Fibroblast of lung (primary cell): ENCODE measurements at regions not wholly inside any gene's neighbourhood (a gene's known extent, or its start where the extent isn't known, plus 50 kb on each side); places are given as distances from the start of the nearest gene placed in this dataset.

ENCODE experiments used
- DNase-seq, 2 donors: peaks; one replicate each; pipeline versions ENCODE4 v3.0.0 to v3.0.0-alpha.2; 2010; ENCODE audit warnings: low read depth in 2 of 2
- H2AFZ ChIP-seq: 2 replicates; pipeline ENCODE4 v1.5.1; 2012; ENCODE audit warnings: low read length, control low read depth, inconsistent platforms
- H3K27ac ChIP-seq: 2 replicates; pipeline ENCODE4 v1.5.1; 2011; ENCODE audit warnings: low read length, control low read depth; ENCODE audit not compliant: insufficient read depth
- H3K27me3 ChIP-seq: 2 replicates; pipeline ENCODE4 v1.5.1; 2011; ENCODE audit warnings: mild to moderate bottlenecking, low read length; ENCODE audit not compliant: control insufficient read depth, insufficient read depth
- H3K36me3 ChIP-seq: 2 replicates; pipeline ENCODE4 v1.5.1; 2011; ENCODE audit warnings: low read length; ENCODE audit not compliant: control insufficient read depth, insufficient read depth
- H3K4me1 ChIP-seq: 2 replicates; pipeline ENCODE4 v1.5.1; 2011; ENCODE audit warnings: low read length; ENCODE audit not compliant: control insufficient read depth, insufficient read depth; ENCODE audit errors: extremely low read depth
- H3K4me2 ChIP-seq: 2 replicates; pipeline ENCODE4 v1.5.1; 2011; ENCODE audit warnings: low read length, control low read depth; ENCODE audit not compliant: insufficient read depth; ENCODE audit errors: extremely low read depth
- H3K4me3 ChIP-seq, 4 experiments: fragments of 200-600 bp in 1 of 4; sonication (generic) in 1 of 4; replicated peaks in 1 of 4; 2 replicates each; pipeline ENCODE4 v1.5.1; 2011 to 2016; ENCODE audit warnings: low read length in 4 of 4, low read depth in 3 of 4, mild to moderate bottlenecking in 3 of 4, control low read depth in 2 of 4, inconsistent platforms in 1 of 4, mixed read lengths in 1 of 4; ENCODE audit not compliant: insufficient read depth in 1 of 4; ENCODE audit errors: control extremely low read depth in 1 of 4
- H3K79me2 ChIP-seq: 2 replicates; pipeline ENCODE4 v1.5.1; 2012; ENCODE audit warnings: mild to moderate bottlenecking, low read length, inconsistent platforms; ENCODE audit not compliant: control insufficient read depth, insufficient read depth
- H3K9ac ChIP-seq: 2 replicates; pipeline ENCODE4 v1.5.1; 2011; ENCODE audit warnings: mild to moderate bottlenecking, low read length, control low read depth; ENCODE audit not compliant: insufficient read depth
- H3K9me3 ChIP-seq: 2 replicates; pipeline ENCODE4 v1.5.1; 2012; ENCODE audit warnings: low read depth, low read length; ENCODE audit not compliant: control insufficient read depth, insufficient read depth
- H4K20me1 ChIP-seq: 2 replicates; pipeline ENCODE4 v1.5.1; 2011; ENCODE audit warnings: low read length; ENCODE audit not compliant: control insufficient read depth, insufficient read depth; ENCODE audit errors: extremely low read depth
- EZH2 ChIP-seq: IDR thresholded peaks from 2 replicates; pipeline ENCODE4 v1.5.1; 2012; ENCODE audit warnings: low read length, control low read depth, mild to moderate bottlenecking; ENCODE audit errors: missing control alignments
- TF ChIP-seq, protein P1 (sequence below), 2 donors: IDR thresholded peaks in 1 of 2; conservative IDR thresholded peaks in 1 of 2; 1 replicate in 1 of 2; 2 replicates in 1 of 2; pipeline ENCODE4 v1.5.1; 2011 to 2012; ENCODE audit warnings: low read length in 2 of 2, control low read depth in 1 of 2, inconsistent platforms in 1 of 2, low read depth in 1 of 2, mild to moderate bottlenecking in 1 of 2

DNA sequence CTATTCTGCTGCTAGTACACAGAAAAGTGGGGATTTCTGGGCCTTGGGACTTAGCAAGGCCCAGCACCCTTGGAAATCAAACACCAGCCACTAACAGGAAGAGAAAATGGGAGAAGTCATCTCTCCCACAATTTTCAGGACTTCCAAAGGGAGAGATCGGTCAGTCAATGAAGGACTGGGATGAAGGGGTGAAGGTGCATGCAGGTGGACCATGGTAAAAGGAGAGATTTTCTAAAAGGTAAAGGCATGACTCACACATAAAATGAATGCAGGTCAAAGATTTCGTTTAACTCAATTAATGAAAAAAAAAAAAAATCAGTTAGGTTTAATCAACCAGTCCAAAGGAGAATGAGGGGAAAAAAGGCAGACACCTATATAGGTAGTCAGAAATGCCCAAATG is 176.4 kb upstream of the PROK2 start:
- Histone ChIP-seq H2AFZ (no peak overlapping the region), H4K20me1 (no peaks in the 10 kb centered on the region), H3K27me3 (peaks cover 3% of the 10 kb centered on the region), H3K9me3 (no peaks in the 10 kb centered on the region), H3K79me2 (no peaks in the 10 kb centered on the region), H3K4me3 (no peak overlapping the region), H3K9ac (no peak overlapping the region), H3K36me3 (no peaks in the 10 kb centered on the region), H3K27ac (no peak overlapping the region), H3K4me2 (no peak overlapping the region), H3K4me1 (no peaks in the 10 kb centered on the region)
- DNase-seq: no peak
- TF ChIP-seq EZH2: no peak
- TF ChIP-seq, protein P1, sequence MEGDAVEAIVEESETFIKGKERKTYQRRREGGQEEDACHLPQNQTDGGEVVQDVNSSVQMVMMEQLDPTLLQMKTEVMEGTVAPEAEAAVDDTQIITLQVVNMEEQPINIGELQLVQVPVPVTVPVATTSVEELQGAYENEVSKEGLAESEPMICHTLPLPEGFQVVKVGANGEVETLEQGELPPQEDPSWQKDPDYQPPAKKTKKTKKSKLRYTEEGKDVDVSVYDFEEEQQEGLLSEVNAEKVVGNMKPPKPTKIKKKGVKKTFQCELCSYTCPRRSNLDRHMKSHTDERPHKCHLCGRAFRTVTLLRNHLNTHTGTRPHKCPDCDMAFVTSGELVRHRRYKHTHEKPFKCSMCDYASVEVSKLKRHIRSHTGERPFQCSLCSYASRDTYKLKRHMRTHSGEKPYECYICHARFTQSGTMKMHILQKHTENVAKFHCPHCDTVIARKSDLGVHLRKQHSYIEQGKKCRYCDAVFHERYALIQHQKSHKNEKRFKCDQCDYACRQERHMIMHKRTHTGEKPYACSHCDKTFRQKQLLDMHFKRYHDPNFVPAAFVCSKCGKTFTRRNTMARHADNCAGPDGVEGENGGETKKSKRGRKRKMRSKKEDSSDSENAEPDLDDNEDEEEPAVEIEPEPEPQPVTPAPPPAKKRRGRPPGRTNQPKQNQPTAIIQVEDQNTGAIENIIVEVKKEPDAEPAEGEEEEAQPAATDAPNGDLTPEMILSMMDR (conservative IDR thresholded peaks at IDR 0.05 in 1 of 2, IDR thresholded peaks at IDR 0.05 in 1 of 2; ENCODE audit: low read depth in 1 of 2, low read length in 2 of 2): no peak

DNA sequence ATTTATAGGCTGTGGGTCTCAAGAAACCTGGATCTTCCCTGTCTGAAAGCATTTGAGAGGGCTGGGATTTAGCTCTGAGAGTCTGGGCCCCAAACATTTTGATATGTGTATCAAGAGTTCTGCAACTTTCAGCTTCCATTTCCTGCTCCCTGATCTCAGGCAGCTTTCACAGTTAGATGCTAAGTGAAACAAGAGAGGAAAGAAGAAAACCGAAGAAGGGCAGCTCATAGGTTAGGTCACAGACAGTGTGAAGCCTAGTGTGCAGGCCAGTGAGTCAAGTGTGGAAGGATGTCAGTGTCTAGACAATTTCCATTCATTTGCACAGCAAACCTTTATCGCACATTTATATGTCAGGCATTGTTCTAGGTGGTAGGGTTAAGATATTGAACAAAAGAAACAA is 173.6 kb upstream of the PROK2 start:
- Histone ChIP-seq H3K79me2 (no peaks in the 10 kb centered on the region), H3K4me2 (no peak overlapping the region), H3K27me3 (no peaks in the 10 kb centered on the region), H3K4me3 (no peak overlapping the region), H3K27ac (no peak overlapping the region), H3K9me3 (no peaks in the 10 kb centered on the region), H2AFZ (no peak overlapping the region), H3K9ac (no peak overlapping the region), H3K36me3 (no peaks in the 10 kb centered on the region), H4K20me1 (no peaks in the 10 kb centered on the region), H3K4me1 (peaks cover 2% of the 10 kb centered on the region)
- TF ChIP-seq EZH2: no peak
- TF ChIP-seq, protein P1 (conservative IDR thresholded peaks at IDR 0.05 in 1 of 2, IDR thresholded peaks at IDR 0.05 in 1 of 2; ENCODE audit: low read depth in 1 of 2, low read length in 2 of 2): no peak
- no peak for DNase-seq

DNA sequence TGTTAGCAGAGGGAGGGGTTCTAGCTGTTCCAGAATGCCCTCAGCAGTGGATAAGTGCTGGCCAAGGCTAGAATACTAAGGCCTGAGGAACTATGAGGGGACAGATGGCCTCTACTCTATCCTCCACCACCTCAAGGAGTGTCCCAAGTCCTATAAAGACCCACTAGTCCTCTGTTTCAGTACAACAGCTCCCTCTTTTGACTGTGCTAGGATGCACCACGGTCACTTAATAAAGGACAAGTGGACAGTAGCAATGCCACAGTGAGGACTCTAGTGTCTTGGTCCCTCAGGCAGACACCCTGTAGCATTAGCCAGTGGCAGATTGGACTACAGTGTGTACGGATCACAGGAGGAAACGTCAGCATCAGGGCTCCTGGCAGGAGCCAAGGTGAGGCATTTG is 171.8 kb upstream of the PROK2 start:
- H3K27me3 ChIP-seq: peaks cover 3% of the 10 kb centered on the region
- H3K27ac ChIP-seq: no peak overlapping the region
- peaks cover 2% of the 10 kb centered on the region for H3K4me1 ChIP-seq
- DNase-seq: no peak
- H3K4me3 ChIP-seq: no peak overlapping the region
- no peaks in the 10 kb centered on the region for H3K9me3 ChIP-seq
- no peaks in the 10 kb centered on the region for H3K79me2 ChIP-seq
- H3K36me3 ChIP-seq: no peaks in the 10 kb centered on the region
- H3K9ac ChIP-seq: no peak overlapping the region
- TF ChIP-seq EZH2: no peak
- TF ChIP-seq, protein P1 (conservative IDR thresholded peaks at IDR 0.05 in 1 of 2, IDR thresholded peaks at IDR 0.05 in 1 of 2; ENCODE audit: low read depth in 1 of 2, low read length in 2 of 2): no peak
- H2AFZ ChIP-seq: no peak overlapping the region
- H4K20me1 ChIP-seq: no peaks in the 10 kb centered on the region
- H3K4me2 ChIP-seq: no peak overlapping the region
